ENCODE measurements at regions not wholly inside any gene's neighbourhood (a gene's known extent, or its start where the extent isn't known, plus 50 kb on each side); places are given as distances from the start of the nearest gene placed in this dataset.
A peak's percentile ranks its signal among the peaks of the same experiment; 100 is the strongest.

- Mint-ChIP-seq H3K36me3 (ENCODE audit: low read depth) (no peaks in the 10 kb centered on the region), H3K27me3 (ENCODE audit: low read depth, poor library complexity) (peaks cover 49% of the 10 kb centered on the region), H3K9me3 (no peaks in the 10 kb centered on the region), H3K4me3 (no peak overlapping the region), H3K4me1 (peaks cover 84% of the 10 kb centered on the region), H3K27ac (no peak overlapping the region)
- TF ChIP-seq CTCF (IDR thresholded peaks at IDR 0.05), result peak; percentile 61
- peak; percentile 77 for DNase-seq
Observed at GRCh38 chr16:86044241-86044671, 145.3 kb downstream of the IRF8 start.

- H3K27ac Mint-ChIP-seq, result no peak overlapping the region
- H3K4me1 Mint-ChIP-seq, result peaks cover 81% of the 10 kb centered on the region
- no peak for TF ChIP-seq CTCF (IDR thresholded peaks at IDR 0.05)
- no peak for DNase-seq
- H3K27me3 Mint-ChIP-seq (ENCODE audit: low read depth, poor library complexity), result peaks cover 47% of the 10 kb centered on the region
- H3K9me3 Mint-ChIP-seq, result no peaks in the 10 kb centered on the region
- H3K4me3 Mint-ChIP-seq, result no peak overlapping the region
- H3K36me3 Mint-ChIP-seq (ENCODE audit: low read depth), result no peaks in the 10 kb centered on the region
Observed at GRCh38 chr16:86044881-86045590, 146.1 kb downstream of the IRF8 start.

- DNase-seq, result no peak
- no peak for TF ChIP-seq CTCF (IDR thresholded peaks at IDR 0.05)
- H3K27ac Mint-ChIP-seq, result no peak overlapping the region
- H3K4me3 Mint-ChIP-seq, result no peak overlapping the region
- no peaks in the 10 kb centered on the region for H3K36me3 Mint-ChIP-seq (ENCODE audit: low read depth)
- peaks cover 83% of the 10 kb centered on the region for H3K4me1 Mint-ChIP-seq
- H3K27me3 Mint-ChIP-seq (ENCODE audit: low read depth, poor library complexity), result peaks cover 46% of the 10 kb centered on the region
- H3K9me3 Mint-ChIP-seq, result no peaks in the 10 kb centered on the region
Observed at GRCh38 chr16:86045591-86045971, 146.6 kb downstream of the IRF8 start.

GRCh38 chr16:86046026-86046425, 147.1 kb downstream of the IRF8 start:
- H3K4me3 Mint-ChIP-seq, result peak overlapping the region; percentile 63
- no peaks in the 10 kb centered on the region for H3K36me3 Mint-ChIP-seq (ENCODE audit: low read depth)
- peaks cover 46% of the 10 kb centered on the region for H3K27me3 Mint-ChIP-seq (ENCODE audit: low read depth, poor library complexity)
- H3K27ac Mint-ChIP-seq, result no peak overlapping the region
- peaks cover 83% of the 10 kb centered on the region for H3K4me1 Mint-ChIP-seq
- DNase-seq, result no peak
- H3K9me3 Mint-ChIP-seq, result no peaks in the 10 kb centered on the region
- TF ChIP-seq CTCF (IDR thresholded peaks at IDR 0.05), result no peak

GRCh38 chr16:86046667-86047270, 147.8 kb downstream of the IRF8 start:
- H3K4me1 Mint-ChIP-seq, result peaks cover 86% of the 10 kb centered on the region
- no peak overlapping the region for H3K27ac Mint-ChIP-seq
- peaks cover 46% of the 10 kb centered on the region for H3K27me3 Mint-ChIP-seq (ENCODE audit: low read depth, poor library complexity)
- peak overlapping the region; percentile 63 for H3K4me3 Mint-ChIP-seq
- H3K9me3 Mint-ChIP-seq, result no peaks in the 10 kb centered on the region
- no peak for TF ChIP-seq CTCF (IDR thresholded peaks at IDR 0.05)
- no peak for DNase-seq
- H3K36me3 Mint-ChIP-seq (ENCODE audit: low read depth), result no peaks in the 10 kb centered on the region

GRCh38 chr16:86048221-86048620, 149.3 kb downstream of the IRF8 start:
- Mint-ChIP-seq H3K27ac (no peak overlapping the region), H3K36me3 (ENCODE audit: low read depth) (no peaks in the 10 kb centered on the region), H3K27me3 (ENCODE audit: low read depth, poor library complexity) (peaks cover 52% of the 10 kb centered on the region), H3K4me3 (peak overlapping the region; percentile 46), H3K9me3 (no peaks in the 10 kb centered on the region), H3K4me1 (peaks cover 90% of the 10 kb centered on the region)
- DNase-seq, result peak; percentile 39
- TF ChIP-seq CTCF (IDR thresholded peaks at IDR 0.05), result no peak

Measured in nephron progenitor cell (in vitro differentiated cells).